ENCODE measurements at regions not wholly inside any gene's neighbourhood (a gene's known extent, or its start where the extent isn't known, plus 50 kb on each side); places are given as distances from the start of the nearest gene placed in this dataset.

GRCh38 chr16:5560084-5560483, 462.5 kb upstream of the EEF2KMT start:
- H3K4me3 ChIP-seq (replicated peaks in 1 of 3; ENCODE audit: insufficient read depth in 1 of 3, low read depth in 1 of 3, low read length in 3 of 3), result no peak overlapping the region
- H3K4me1 ChIP-seq (ENCODE audit: control insufficient read depth, extremely low read depth, insufficient read depth, low read length), result no peaks in the 10 kb centered on the region
- H3K9me3 ChIP-seq (replicated peaks; ENCODE audit: control insufficient read depth, insufficient read depth, low read length), result peaks cover 6% of the 10 kb centered on the region
- no peaks in the 10 kb centered on the region for H3K79me2 ChIP-seq (ENCODE audit: control insufficient read depth, insufficient read depth, low read length)
- ChIA-PET POLR2A (no interaction called here), CTCF (no interaction called here)
- TF ChIP-seq POLR2A (IDR thresholded peaks at IDR 0.05; ENCODE audit: low read depth, low read length) (no peak), MYC (IDR thresholded peaks at IDR 0.05; ENCODE audit: low read depth, low read length) (no peak), CTCF (IDR thresholded peaks at IDR 0.05; ENCODE audit: extremely low read depth in 1 of 2, insufficient read depth in 1 of 2, low read depth in 1 of 2, low read length in 2 of 2) (no peak), MAX (IDR thresholded peaks at IDR 0.05; ENCODE audit: insufficient read depth, insufficient read length) (no peak), EZH2 (IDR thresholded peaks at IDR 0.05; ENCODE audit: borderline replicate concordance, low read depth, low read length, severe bottlenecking) (no peak), POLR2AphosphoS5 (IDR thresholded peaks at IDR 0.05; ENCODE audit: insufficient read depth, low read depth, low read length) (no peak), JUN (IDR thresholded peaks at IDR 0.05; ENCODE audit: borderline replicate concordance, insufficient read depth, insufficient read length, low read depth) (no peak), GATA2 (IDR thresholded peaks at IDR 0.05; ENCODE audit: insufficient read depth, insufficient read length, low read depth, low read length) (no peak), FOS (IDR thresholded peaks at IDR 0.05; ENCODE audit: borderline replicate concordance, insufficient read depth, low read length) (no peak)
- H3K9ac ChIP-seq (replicated peaks; ENCODE audit: extremely low read depth, insufficient read depth, low read length), result no peak overlapping the region
- dilution Hi-C loops (cut with MboI; ENCODE audit: extremely low pct_ligation_motif_present, low sequenced_read_pairs), result no loop called here
- H3K36me3 ChIP-seq (ENCODE audit: control insufficient read depth in 2 of 2, extremely low read depth in 1 of 2, insufficient read depth in 2 of 2, low read length in 2 of 2), result no peaks in the 10 kb centered on the region
- no TSS peak for BruUV-seq (replicated peaks)
- no peak overlapping the region for H3K27ac ChIP-seq (ENCODE audit: insufficient read depth, low read depth, low read length)
- intact Hi-C loops (cut with micrococcal nuclease), result no loop called here
- H2AFZ ChIP-seq (ENCODE audit: low read depth, low read length), result no peak overlapping the region
- no peak for DNase-seq (ENCODE audit: low read depth, low spot score)
- no peak for FAIRE-seq
- no peak overlapping the region for H3K4me2 ChIP-seq (ENCODE audit: insufficient read depth, low read length)
- no peaks in the 10 kb centered on the region for H3K9me1 ChIP-seq (replicated peaks; ENCODE audit: control insufficient read depth, extremely low read depth, insufficient read depth, low read length)
- no peaks in the 10 kb centered on the region for H3K27me3 ChIP-seq (ENCODE audit: control insufficient read depth in 2 of 2, insufficient read depth in 2 of 2, low read length in 2 of 2)
- H4K20me1 ChIP-seq (replicated peaks; ENCODE audit: control insufficient read depth, extremely low read depth, insufficient read depth, low read length), result no peaks in the 10 kb centered on the region
